DMS114 treated with DMSO at 0.1 percent for 48 hours (cell line): ENCODE measurements at regions not wholly inside any gene's neighbourhood (a gene's known extent, or its start where the extent isn't known, plus 50 kb on each side); places are given as distances from the start of the nearest gene placed in this dataset.
"Not testable (repeated sequence)": the region's sequence is repeated elsewhere in the genome, so short reads cannot be mapped to it uniquely, and the experiment has no call there.

Experiments used
- DNase-seq: peaks from one replicate; lab custom pipeline; 2025; ENCODE audit not compliant: unreplicated experiment; lab: John Stamatoyannopoulos, UW

- DNase-seq = no peak
Measured at GRCh38 chr14:71618716-71619115, 313.5 kb upstream of the RGS6 start.

DNA sequence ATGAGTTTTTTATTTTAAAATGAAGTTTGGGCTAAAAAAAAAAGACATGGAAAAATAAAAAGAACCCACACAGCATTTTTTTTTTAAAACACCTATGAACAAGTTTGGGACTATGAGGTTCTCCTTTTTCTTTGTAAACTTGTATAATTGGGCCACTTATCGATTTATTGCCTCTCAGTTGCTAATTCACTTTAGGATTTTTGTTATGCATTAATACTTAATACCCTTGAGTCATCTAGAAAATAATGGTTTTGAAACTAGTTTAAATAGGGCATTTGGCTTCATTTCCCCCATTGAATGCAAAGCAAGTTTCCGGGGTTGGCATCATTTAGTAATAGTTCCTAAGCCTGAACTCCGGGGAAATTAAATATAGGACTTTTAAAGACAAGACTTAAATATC, 312.8 kb upstream of the RGS6 start:
- DNase-seq = no peak

DNA sequence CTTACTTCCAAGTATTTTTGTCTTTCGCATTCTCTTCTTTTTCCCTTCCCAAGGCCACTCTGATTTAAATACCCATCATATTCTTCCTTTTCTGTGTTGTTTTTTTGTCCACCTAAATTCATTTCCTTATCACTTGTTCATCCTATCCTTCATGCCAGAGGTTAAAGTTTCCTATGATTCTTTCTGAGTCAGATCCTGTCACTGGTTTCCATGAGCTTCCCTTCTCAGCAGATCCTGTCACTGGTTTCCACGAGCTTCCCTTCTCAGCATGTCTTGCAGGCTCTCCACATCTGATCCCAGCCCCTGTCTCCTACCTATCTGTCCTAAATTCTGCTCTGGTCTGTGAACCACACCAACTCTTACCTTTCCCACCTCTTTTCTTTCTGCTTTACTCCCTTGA, 311.8 kb upstream of the RGS6 start:
- no peak for DNase-seq

- DNase-seq = no peak
Measured at GRCh38 chr14:71621276-71621675, 311.0 kb upstream of the RGS6 start.

- no peak for DNase-seq
Measured at GRCh38 chr14:71621980-71622605, 310.1 kb upstream of the RGS6 start.

DNA sequence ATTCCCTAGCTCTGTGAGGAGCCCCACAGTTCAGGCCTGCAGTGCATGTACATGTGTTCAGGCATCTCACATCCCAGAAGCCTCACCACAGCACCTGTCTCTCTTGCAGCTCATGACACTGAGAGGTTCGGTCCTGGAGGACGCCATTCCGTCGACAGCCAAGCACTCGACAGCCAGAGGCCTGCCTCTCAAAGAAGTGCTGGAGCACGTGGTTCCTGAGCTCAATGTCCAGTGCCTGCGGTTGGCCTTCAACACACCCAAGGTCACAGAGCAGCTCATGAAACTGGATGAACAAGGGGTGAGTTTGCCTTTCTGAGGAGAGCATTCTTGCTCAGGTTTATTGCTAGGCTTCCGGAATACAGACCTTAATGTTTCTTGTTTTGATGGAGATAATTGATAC, 308.3 kb upstream of the RGS6 start:
- no peak for DNase-seq

- no peak for DNase-seq
Measured at GRCh38 chr14:71625175-71625574, 307.1 kb upstream of the RGS6 start.

DNA sequence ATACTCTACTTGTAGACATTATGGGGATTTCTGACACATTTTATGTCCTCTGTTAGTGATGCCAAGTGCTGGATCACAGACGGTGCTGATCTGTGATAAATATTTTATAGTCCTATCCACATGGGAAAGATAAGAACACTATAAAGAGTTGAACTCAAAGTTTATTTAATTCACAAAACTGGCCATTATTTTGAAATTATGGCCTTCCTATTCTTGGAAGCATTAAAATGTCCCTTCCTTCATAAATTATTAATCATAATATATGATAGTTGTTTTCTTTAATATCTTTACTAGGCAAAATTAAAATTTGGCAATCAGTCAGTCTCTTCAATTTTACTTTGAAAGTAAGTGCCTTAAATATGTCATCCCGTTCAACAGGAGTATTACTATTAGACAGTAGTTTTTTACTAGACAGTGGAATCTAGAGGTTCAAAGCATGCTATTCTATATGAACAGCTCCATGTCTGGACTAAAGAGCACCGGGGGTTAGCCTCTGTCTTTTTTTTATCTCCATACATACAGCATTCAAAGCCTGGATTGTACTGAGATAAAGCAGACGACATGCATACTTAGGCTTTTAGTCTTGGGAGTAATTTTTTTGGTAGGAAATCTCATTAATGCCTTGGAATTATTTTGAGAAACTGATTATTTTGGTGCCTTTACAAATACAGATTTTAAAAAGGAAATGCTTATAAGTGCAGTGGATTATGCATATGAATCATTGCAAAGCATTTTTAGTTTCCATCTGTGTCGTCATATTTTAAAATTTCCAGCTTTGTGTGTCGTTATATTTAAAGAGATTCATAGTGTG, 306.1 kb upstream of the RGS6 start:
- DNase-seq = no peak

- no peak for DNase-seq
Measured at GRCh38 chr14:71628433-71628832, 303.8 kb upstream of the RGS6 start.

- DNase-seq = no peak
Measured at GRCh38 chr14:71629250-71629649, 303.0 kb upstream of the RGS6 start.

DNA sequence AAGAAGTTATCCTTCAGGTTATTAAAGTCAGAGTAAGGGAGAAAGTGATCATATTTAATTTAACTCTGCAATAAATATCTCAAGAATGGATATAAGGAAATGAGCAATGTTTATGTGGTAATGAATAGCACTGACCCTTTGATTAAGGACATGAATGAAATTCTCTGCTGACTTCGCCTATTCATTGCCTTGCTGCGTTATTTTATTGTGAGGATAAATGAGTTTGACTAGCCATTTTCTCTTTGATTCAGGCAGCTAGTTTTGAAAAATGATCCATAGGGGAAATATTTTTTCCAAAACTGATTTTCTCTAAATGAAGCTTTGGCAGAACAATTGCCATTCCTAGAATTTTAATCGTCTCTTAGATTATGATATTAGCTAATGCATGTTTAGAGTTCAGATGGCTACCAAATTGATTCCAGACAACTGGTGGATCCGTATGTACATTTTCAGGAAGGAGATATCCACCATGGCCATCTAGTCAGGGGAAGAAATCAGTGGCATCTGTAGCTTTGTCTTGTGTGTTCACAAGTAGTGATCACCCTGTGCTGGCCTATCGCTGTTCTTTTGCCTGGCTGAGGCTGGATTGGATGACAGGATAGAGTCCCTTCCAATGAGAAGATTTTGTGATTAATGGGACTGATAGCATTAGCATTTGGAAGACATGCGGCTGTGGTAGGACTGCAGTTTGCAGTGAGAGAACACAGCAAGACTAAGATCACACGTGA, 302.3 kb upstream of the RGS6 start:
- no peak for DNase-seq

DNA sequence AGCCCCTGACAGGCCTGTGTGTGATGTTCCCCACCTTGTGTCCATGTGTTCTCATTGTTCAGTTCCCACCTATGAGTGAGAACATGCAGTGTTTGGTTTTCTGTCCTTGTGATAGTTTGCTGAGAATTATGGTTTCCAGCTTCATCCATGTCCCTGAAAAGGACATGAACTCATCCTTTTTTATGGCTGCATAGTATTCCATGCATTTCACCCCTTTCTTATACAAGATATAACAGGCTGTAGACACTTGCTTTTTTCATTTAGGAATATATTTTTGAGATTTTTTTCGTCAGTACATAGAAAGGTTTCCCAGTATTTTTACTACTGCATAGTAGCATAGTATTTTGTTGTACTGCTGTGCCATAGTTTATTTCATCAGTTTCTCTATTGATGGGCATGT, 301.2 kb upstream of the RGS6 start:
- not testable (repeated sequence) for DNase-seq

DNA sequence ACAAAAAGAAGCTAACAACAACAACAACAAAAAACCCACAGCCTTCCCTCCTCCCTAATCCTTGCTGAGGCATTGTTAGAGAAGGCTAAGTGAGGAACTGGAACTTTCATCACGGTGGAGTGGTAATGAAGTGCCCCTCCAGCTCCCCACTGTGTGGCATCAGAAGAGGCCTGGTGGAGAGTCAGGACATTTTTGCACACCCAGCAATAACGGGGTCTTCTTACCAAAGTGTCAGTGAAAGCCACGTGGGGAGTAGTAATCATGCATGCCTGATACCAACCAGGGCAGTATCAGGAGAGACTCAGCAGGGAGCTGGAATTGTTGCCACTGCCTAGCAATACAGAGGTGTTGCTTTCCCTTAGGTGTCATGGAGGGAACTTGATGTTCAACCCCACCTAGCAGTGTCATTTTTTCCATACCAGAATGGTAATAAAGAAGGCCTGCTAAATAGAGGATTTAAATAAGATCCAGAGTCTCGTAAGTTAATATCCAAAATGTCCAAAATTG, 299.7 kb upstream of the RGS6 start:
- DNase-seq = no peak

GRCh38 chr14:71636076-71636475, 296.2 kb upstream of the RGS6 start:
- no peak for DNase-seq

GRCh38 chr14:71636820-71637471, 295.3 kb upstream of the RGS6 start:
- DNase-seq = no peak

GRCh38 chr14:71638523-71639196, 293.6 kb upstream of the RGS6 start:
- DNase-seq = no peak

DNA sequence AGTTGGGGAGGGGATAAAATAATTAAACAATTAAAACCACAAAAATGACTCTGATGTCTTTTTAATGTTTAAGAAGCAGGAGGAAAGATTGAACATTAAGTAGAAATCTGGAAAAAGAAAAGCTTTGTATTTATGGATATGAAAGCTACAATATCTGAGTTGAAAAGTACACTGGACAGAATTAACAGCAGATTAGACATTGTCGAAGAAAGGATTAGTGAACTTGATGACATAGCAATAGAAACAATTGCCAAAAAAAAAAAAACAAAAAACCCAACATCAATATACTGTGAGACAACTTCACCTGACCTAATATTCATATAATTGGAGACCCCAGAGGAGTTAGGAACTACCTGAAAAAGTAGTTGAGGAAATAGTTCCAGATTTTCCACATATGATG, 289.5 kb upstream of the RGS6 start:
- DNase-seq = no peak

- DNase-seq = no peak
Measured at GRCh38 chr14:71645656-71646055, 286.6 kb upstream of the RGS6 start.

- DNase-seq = no peak
Measured at GRCh38 chr14:71646518-71646917, 285.7 kb upstream of the RGS6 start.

DNA sequence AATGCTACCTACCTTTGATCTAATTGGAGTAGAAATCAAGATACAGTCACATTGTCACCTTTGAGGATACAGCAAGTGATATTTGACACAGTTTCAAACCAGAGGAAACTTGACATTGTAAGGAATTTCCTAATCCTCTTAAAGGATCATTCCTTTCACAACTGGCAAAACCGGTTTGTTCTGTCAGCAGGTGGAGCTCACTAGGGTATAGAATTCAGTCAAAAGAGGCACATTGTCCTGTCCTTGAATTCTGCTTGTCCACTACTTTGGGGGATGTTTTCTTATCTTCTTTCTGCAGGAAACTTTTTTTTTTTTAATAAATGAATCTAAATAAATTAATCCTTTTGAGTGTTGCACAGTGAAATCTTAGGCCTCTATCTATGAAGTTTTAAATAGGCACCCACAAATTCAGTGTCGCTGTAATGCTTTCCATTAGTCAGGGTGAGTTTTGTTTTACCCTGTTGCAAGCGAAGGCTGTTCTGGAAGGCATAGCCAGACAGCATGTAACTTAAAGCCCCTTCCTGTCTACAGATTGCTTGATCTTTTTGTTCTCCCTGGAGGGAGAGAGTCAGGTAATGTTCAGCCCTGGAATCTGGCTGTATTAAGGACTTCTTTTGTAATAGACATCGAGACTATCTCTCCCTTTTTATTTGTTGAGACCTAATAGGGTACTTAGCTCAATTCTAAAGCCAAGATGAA, 285.0 kb upstream of the RGS6 start:
- DNase-seq = no peak
